Body of pancreas (tissue), 4 donors: ENCODE measurements at regions not wholly inside any gene's neighbourhood (a gene's known extent, or its start where the extent isn't known, plus 50 kb on each side); places are given as distances from the start of the nearest gene placed in this dataset.

Experiments
- CTCF ChIP-seq, 7 experiments: fragments of 450-650 bp in 4 of 7; fragments of 200-600 bp in 3 of 7; sonication (generic) in 3 of 7; IDR thresholded peaks; one replicate each; pipeline ENCODE4 v1.5.1; 2016 to 2019; ENCODE audit warnings: antibody characterized with exemption in 7 of 7
- POLR2A ChIP-seq, 3 donors: fragments of 450-650 bp; IDR thresholded peaks; one replicate each; pipeline ENCODE4 v1.6.1; 2016; ENCODE audit warnings: antibody characterized with exemption in 3 of 3, mild to moderate bottlenecking in 2 of 3

- no peak for TF ChIP-seq CTCF (IDR thresholded peaks at IDR 0.05)
- TF ChIP-seq POLR2A (IDR thresholded peaks at IDR 0.05): no peak
Measured at GRCh38 chr16:86338403-86339115, 171.8 kb upstream of the FOXF1 start.
